ENCODE measurements at regions not wholly inside any gene's neighbourhood (a gene's known extent, or its start where the extent isn't known, plus 50 kb on each side); places are given as distances from the start of the nearest gene placed in this dataset.
A peak's percentile ranks its signal among the peaks of the same experiment; 100 is the strongest.
"Not testable (repeated sequence)": the region's sequence is repeated elsewhere in the genome, so short reads cannot be mapped to it uniquely, and the experiment has no call there.

DNA sequence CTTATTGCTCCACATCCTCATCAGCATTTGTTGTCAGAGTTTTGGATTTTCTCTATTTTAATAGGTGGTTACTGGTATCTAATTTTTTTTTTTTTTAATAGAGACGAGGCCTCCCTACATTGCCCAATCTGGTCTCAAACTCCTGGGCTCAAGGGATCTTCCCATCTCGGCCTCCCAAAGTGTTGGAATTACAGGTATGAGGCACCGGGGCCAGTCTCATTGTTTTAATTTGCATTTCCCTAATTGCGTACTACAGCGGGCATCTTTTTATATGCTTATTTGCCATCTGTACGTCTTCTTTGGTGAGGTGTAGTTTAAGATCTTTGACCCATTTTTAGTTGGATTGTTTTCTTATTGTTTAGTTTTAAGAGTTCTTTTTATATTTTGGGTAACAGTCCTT is 210.4 kb upstream of the SULF2 start:
- no peak for DNase-seq

DNA sequence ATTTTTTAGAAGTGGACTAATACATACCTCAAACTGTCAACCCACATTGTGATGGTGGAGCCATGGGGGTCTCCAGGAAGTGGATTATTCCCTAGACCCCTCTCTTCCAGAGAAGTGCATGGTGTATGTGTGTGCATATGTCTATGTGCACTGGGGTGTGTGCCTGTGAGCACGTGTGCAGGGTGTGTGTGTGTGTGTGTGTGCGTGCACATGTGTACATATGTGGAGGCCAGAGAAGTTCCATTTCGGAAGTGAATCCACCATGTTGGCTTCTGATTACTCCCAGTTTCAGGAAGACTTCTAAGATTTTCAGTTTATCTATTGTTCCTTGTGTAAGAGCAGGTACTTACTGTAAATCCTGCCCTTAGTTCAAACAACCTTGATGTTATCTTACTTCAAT is 208.5 kb upstream of the SULF2 start:
- no peak for DNase-seq

DNA sequence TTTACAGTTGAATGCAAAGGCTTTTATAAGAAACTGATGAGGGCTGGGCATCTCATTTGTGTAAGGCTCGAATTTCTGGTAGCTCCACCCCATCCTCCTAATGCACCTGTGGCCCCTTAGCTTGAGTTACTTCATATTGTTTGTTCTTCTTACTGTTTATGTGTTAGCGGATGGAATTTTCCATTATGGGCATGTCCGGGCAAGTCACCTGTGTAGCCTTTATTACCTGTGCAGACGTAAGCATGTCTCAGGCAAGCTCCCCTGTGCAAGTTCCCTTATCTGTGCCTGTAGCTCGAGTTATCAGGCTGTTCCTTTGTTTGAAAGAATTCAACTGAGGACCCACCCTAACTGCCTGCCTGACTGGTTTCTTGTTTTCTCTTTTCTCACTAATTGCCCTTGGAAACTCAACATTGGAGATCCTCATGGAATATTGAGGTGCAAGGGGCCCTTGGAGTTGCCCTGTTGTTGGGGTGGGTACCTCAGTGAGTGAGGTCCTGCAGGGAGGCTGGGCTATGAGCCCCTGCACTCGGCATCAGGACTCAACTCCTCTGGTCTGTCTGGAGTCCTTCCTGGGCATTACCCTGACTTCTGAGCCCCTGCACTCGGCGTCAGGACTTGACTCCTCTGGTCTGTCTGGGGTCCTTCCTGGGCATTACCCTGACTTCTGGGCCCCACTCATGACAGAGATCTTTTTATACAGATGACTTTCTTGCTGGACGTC is 207.9 kb upstream of the SULF2 start:
- no peak for DNase-seq

GRCh38 chr20:47991875-47992488 is 206.7 kb upstream of the SULF2 start:
- no peak for DNase-seq

GRCh38 chr20:47990507-47991150 is 205.3 kb upstream of the SULF2 start:
- DNase-seq = no peak

GRCh38 chr20:47989957-47990356 is 204.7 kb upstream of the SULF2 start:
- DNase-seq = no peak

DNA sequence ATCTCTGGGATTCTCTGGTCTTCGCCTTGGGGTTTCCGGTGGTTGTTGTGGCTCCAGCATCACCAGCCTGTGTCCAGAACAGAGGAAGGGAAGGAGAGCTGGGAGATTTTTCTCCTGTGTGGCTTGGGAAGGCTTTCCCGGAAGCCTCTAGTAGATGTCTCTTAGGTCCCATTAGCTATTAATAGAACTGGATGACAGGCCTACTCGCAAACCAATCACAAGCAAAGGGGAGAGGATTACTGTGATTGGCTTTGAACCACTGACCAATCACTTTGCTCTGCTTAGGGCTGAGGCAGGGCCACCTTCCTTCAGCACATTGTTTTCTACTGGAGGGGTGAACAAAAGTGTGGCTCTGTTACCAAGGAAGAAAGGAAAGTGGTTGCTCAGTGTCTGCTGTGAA is 203.4 kb upstream of the SULF2 start:
- no peak for DNase-seq

- no peak for DNase-seq
Observed at GRCh38 chr20:47985092-47985850, 200.0 kb upstream of the SULF2 start.

DNA sequence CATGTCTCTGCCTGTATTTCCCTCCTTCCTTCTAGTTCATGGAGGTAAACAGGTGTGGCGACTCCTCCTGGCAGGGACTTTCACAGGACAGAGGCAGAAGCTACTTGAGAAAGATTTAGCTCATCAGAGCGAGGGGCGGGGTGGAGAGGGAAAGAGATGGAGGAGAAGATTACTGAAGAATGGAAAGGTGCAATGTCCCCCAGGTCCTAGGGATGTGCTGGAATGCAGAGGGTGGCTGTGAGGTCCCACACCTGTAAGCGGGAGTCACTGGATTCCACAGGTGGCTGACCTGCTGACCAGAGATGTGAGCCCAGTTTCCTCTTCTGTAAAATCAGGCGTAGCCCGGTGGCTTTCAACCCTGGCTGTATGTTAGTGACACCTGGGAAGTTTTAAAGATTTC is 199.2 kb upstream of the SULF2 start:
- no peak for DNase-seq

DNA sequence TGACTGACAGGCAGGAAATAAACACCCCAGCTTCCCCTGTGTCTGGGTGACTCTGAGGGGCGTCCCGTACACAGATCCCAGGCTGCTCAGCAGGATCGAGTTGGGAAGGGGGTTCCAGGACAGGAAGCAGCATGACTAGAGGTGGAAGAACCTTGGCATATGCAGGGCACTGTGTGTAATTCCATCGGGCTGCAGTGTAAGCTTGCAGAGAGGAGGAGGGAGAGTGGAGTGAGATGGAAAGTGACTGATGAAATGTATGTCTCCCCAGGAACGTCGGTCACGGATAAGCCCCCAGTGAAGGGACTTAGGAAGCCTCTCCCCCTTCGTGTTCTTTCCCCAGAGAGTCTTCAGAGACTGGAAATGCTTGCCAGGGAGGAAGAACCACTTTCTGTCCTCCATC is 198.4 kb upstream of the SULF2 start:
- DNase-seq = not testable (repeated sequence)

DNA sequence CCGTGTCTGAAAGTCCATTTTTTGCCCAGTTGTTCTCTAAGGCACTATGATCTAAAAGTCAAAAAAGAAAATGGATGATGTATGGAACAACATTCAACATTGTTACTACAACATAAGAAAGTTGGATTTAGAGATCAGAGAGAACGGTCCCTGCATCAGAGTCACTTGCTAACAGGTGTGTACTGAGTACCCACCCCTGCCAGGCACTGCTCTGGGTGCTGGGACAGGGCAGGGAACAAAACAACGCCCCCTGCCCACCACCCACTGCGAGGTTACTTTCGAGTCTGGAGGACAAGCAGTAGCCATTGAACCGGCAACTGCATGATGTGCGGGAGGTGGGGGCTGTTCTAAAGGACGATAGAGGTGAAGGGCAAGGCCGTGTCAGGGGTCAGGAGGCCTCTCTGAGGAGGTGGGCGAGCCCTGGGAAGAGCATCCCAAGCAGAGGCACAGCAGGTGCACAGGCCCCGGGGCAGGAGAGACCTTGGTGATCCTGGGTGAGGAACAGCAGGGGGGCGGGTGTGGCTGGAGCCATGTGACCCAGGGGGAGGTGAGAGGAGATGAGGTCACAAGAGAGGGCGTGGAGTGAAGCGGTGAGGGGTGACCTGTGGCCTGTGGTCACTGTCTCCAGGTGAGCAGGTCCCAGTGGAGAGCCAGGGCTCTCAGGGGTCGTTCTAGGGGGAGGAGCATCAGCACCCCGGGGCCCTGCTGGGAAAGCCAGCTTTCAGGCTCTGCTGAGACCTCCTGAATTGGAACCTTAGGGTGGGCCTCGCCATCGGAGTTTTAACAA is 197.5 kb upstream of the SULF2 start:
- no peak for DNase-seq

DNA sequence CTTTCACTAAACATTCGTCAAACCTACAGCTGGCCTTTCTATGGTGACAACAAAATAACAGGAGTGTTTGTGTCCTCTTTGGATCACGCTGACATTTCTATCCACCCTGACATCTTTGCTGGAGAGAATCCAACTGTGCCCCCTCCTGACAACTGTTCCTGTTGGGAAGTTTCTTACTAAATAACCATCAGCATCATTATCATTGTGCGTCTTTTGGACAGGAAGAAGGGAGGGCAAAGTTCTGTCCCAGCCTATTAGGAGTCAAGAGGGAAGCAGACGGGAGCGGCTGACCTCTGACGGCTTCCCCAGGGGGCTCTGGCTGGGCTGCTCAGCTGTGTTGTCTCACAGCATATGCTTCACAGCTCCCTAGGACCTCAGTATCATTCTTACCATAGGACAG is 195.9 kb upstream of the SULF2 start:
- peak in 1 of 2 experiments; percentile 20 for DNase-seq

DNA sequence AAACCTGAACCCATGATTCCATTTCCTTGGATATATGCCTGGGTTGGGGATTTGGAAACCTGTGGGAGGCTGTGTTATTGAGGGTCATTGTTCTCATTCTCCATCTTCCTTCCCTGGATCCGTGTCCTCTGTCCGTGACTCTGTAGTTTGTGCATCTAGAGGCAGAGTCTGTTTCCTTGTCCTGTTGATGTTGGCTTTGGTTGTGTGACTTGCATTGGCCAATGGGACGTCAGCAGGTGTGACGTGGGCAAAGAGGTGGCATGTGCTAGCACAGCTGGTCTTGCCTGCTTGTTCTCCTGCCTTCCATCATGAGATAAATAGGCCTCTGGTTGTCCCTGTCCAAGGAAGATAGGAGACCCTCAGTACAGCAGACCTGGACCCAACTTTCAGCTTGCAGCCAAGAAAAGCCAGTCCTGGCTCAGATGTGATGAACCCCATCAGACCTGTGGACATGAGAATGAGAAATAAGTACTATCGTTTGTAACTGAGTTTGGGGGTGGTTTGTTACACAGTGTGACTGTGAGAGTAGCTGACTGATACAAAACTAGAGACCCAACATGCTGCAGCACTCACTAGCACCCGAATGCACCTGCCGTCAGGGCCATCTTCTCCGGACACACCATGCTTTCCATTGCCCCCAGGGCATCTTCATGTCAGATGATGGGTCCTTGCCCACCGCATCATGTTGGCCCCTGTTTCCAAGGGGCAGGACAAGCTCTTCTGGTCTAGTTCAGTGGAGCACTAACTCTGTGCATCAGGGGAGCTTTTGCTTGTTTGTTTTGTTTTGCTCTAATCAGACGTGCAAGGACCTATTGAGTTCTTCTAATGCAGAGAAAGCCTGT is 195.3 kb upstream of the SULF2 start:
- no peak for DNase-seq

DNA sequence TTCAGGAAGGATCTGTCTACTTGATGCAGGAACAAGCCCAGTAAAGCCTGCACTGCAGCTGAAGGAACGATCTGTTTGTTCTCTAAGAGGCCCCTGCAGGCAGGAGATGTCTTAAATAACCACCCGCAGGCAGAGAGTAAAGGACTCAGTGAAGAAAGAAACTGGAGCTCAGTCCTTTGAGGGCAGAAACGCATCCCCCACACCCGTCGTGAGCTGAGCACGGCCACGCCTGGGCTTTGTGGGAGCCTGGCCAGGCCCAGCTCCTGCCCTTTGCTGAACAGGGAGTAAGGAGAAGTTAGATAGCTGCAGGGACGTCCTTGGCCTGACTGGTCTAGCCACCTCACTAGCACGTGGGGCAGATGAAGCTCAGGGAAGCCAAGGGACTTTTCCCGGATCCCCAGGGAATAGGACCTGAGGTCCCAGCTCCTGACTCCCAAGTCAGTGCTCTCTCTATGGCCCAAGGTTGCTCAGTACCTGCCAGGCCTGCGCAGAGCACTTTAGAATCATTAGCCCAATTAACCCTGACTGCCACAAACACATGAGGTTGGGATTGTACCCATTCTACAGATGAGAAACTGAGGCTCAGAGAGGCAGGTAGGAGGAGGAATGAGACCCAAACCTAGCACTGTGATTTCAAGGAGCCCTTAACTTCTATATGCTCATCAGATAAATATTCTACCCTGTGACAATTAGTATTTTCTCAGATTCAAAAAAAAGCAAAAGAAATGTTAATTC is 194.2 kb upstream of the SULF2 start:
- not testable (repeated sequence) for DNase-seq

GRCh38 chr20:47978428-47979120 is 193.3 kb upstream of the SULF2 start:
- not testable (repeated sequence) for DNase-seq

DNA sequence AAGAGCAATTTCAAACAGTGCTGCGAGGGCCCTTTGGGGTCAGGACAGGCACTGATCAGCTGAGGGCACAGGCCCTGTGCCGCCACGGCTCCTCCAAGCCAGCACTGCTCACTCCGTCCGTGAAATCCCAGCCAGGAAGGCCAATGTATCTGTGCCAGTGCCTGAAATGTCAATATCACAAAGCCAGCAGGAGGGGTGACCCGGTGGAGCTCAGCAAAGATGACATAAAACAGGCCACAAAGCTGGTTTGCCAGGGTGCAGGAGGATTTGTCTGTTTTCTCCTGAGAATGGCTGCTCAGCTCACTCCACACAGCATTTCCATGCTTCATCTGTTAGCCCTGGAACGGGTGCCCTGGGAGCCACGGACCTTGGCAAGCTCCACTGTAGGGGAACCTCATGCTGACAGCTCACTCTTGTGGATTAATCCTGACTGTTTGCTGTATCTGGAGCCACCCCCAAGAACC is 192.5 kb upstream of the SULF2 start:
- peak in 1 of 2 experiments; percentile 13 for DNase-seq

- peak; percentile 57 to 88 for DNase-seq
Observed at GRCh38 chr20:47977017-47977788, 191.9 kb upstream of the SULF2 start.

DNA sequence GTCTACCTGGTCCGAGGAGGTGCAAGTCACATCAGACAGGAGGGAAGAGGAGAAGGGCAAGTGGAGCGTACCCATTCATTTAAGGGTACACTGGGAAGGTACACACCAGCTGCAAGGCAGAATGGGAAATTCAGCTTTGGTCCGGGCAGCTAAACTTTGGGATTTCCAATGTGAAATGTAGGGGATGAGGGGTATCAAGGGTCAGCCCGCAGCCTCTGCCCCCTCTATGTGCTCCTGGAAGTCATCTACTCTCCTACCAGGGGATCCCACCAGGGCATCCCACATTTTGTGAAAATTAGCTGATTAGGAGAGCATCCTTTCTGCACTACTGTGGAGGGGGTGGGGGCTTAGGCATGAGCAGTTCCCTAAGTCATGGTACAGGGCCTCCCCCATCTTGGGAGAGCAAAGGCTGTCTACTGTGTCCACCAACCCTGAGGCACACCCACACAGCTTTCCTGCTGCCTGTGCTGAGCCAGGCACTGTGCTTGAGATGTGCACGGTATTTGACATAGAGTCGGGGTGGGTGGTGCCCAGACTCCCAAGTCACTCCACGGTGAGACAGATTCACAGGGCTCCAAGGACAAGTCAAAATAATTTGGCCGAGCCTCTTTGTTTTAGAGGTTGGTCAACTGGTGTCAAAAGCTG is 189.1 kb upstream of the SULF2 start:
- no peak for DNase-seq

Data from NCI-H524 (cell line).